ENCODE measurements at regions not wholly inside any gene's neighbourhood (a gene's known extent, or its start where the extent isn't known, plus 50 kb on each side); places are given as distances from the start of the nearest gene placed in this dataset.
"Not testable (repeated sequence)": the region's sequence is repeated elsewhere in the genome, so short reads cannot be mapped to it uniquely, and the experiment has no call there.

DNA sequence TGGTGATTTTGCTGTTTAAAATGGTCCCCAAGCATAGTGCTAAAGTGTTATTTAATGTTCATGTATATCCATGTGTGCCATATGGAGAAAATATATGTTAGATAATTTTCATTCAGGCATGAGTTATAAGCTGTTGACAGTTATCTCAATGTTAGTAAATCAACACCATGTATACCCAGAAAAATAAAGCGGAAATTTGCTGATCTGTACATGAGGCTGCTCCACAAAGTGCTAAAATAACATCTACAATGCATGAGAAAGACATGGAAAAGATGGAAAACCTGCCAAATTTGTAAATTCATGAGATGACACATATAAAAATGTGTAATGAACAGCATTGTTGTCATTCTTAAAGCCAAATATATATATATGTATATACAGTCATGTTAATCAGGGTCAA lies 1199.2 kb downstream of the FSCB start (continued):
- TF ChIP-seq ZNF391 (tag by site-specific recombination; IDR thresholded peaks at IDR 0.05; ENCODE audit: borderline replicate concordance, low read depth) = no peak
- no peak for TF ChIP-seq ZNF548 (tag by site-specific recombination; IDR thresholded peaks at IDR 0.05)
- TF ChIP-seq, protein P1, sequence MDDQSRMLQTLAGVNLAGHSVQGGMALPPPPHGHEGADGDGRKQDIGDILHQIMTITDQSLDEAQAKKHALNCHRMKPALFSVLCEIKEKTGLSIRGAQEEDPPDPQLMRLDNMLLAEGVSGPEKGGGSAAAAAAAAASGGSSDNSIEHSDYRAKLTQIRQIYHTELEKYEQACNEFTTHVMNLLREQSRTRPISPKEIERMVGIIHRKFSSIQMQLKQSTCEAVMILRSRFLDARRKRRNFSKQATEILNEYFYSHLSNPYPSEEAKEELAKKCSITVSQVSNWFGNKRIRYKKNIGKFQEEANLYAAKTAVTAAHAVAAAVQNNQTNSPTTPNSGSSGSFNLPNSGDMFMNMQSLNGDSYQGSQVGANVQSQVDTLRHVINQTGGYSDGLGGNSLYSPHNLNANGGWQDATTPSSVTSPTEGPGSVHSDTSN (CRISPR knock-in tag; IDR thresholded peaks at IDR 0.05) = no peak
- TF ChIP-seq, protein P2, sequence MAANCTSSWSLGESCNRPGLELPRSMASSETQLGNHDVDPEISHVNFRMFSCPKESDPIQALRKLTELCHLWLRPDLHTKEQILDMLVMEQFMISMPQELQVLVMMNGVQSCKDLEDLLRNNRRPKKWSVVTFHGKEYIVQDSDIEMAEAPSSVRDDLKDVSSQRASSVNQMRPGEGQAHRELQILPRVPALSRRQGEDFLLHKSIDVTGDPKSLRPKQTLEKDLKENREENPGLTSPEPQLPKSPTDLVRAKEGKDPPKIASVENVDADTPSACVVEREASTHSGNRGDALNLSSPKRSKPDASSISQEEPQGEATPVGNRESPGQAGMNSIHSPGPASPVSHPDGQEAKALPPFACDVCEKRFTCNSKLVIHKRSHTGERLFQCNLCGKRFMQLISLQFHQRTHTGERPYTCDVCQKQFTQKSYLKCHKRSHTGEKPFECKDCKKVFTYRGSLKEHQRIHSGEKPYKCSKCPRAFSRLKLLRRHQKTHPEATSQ (tag by site-specific recombination; IDR thresholded peaks at IDR 0.05) = no peak
- TF ChIP-seq, protein P3, sequence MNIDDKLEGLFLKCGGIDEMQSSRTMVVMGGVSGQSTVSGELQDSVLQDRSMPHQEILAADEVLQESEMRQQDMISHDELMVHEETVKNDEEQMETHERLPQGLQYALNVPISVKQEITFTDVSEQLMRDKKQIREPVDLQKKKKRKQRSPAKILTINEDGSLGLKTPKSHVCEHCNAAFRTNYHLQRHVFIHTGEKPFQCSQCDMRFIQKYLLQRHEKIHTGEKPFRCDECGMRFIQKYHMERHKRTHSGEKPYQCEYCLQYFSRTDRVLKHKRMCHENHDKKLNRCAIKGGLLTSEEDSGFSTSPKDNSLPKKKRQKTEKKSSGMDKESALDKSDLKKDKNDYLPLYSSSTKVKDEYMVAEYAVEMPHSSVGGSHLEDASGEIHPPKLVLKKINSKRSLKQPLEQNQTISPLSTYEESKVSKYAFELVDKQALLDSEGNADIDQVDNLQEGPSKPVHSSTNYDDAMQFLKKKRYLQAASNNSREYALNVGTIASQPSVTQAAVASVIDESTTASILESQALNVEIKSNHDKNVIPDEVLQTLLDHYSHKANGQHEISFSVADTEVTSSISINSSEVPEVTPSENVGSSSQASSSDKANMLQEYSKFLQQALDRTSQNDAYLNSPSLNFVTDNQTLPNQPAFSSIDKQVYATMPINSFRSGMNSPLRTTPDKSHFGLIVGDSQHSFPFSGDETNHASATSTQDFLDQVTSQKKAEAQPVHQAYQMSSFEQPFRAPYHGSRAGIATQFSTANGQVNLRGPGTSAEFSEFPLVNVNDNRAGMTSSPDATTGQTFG (tag by site-specific recombination; IDR thresholded peaks at IDR 0.05; ENCODE audit: borderline replicate concordance) = no peak
- no peak for TF ChIP-seq ZNF555 (tag by site-specific recombination; conservative IDR thresholded peaks at IDR 0.05)

DNA sequence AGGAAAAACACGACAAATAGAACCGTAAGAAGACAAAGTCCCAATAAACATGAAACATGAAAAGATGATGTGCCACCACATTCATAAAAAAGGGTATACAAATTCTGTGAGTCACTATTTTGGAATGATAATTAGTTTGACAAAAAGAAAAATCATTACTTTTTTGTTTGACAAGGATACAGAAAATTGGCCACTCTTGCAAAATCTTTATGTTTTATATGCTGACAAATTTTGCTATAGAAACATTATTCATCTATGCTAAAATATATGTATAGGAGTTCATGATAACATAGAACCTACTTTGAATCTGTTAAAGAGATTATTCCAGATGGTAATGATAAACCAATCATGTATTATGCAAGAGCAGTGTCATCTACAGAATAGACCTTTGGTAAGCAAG lies 1201.0 kb downstream of the FSCB start:
- CTCF ChIA-PET = no interaction called here
- H3K36me3 ChIP-seq (ENCODE audit: control insufficient read depth in 2 of 2, insufficient read depth in 1 of 2, low read length in 2 of 2) = no peaks in the 10 kb centered on the region
- TF ChIP-seq ZNF423 (tag by site-specific recombination; IDR thresholded peaks at IDR 0.05) (no peak), ZNF830 (tag by site-specific recombination; IDR thresholded peaks at IDR 0.05; ENCODE audit: low read depth) (no peak), ZNF837 (tag by site-specific recombination; IDR thresholded peaks at IDR 0.05) (no peak), ZNF10 (tag by site-specific recombination; IDR thresholded peaks at IDR 0.05) (no peak)

DNA sequence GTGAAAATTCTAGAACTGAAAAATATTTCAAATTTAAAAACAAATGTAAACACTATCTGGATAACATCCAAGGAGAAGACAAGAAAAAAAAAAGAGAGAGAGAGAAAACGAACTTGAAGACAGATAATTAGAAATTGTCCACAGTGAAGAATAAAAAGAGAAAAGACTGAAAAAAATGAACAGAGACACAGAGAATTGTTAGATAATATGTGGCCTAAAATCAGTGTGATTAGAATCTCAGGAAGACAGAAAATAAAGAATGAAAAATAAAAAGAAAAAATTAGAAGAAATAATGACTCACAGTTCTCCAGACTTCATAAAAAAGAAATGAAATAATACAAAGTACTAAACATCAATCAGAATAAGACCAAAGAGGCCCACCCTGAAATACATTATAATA lies 1209.3 kb downstream of the FSCB start:
- POLR2A ChIA-PET = no interaction called here

More for the DNA sequence above, 1201.0 kb downstream of the FSCB start:
- POLR2A ChIA-PET = no interaction called here
- Histone ChIP-seq H3K27ac (ENCODE audit: extremely low read depth, low read depth, low read length) (no peak overlapping the region), H3K4me3 (ENCODE audit: low read depth, low read length) (no peak overlapping the region), H3K9me3 (ENCODE audit: control insufficient read depth, insufficient read depth, low read depth, low read length) (no peaks in the 10 kb centered on the region), H3K4me1 (ENCODE audit: control insufficient read depth, insufficient read depth, low read length) (no peaks in the 10 kb centered on the region)

DNA sequence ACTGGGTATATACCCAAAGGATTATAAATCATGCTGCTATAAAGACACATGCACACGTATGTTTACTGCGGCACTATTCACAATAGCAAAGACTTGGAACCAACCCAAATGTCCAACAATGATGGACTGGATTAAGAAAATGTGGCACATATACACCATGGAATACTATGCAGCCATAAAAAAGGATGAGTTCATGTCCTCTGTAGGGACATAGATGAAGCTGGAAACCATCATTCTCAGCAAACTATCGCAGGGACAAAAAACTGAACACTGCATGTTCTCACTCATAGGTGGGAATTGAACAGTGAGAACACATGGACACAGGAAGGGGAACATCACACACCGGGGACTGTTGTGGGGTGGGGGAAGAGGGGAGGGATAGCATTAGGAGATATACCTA lies 1211.0 kb downstream of the FSCB start:
- H3K4me3 ChIP-seq (ENCODE audit: low read depth, low read length); H3K27ac ChIP-seq (ENCODE audit: extremely low read depth, low read depth, low read length); H3K9me3 ChIP-seq (ENCODE audit: control insufficient read depth, insufficient read depth, low read depth, low read length); H3K36me3 ChIP-seq (ENCODE audit: control insufficient read depth in 2 of 2, insufficient read depth in 1 of 2, low read length in 2 of 2); H3K4me1 ChIP-seq (ENCODE audit: control insufficient read depth, insufficient read depth, low read length); POLR2A ChIA-PET; CTCF ChIA-PET: not testable (repeated sequence)

More for the DNA sequence above, 1209.3 kb downstream of the FSCB start:
- CTCF ChIA-PET = no interaction called here
- Histone ChIP-seq H3K9me3 (ENCODE audit: control insufficient read depth, insufficient read depth, low read depth, low read length) (no peaks in the 10 kb centered on the region), H3K36me3 (ENCODE audit: control insufficient read depth in 2 of 2, insufficient read depth in 1 of 2, low read length in 2 of 2) (no peaks in the 10 kb centered on the region), H3K4me1 (ENCODE audit: control insufficient read depth, insufficient read depth, low read length) (no peaks in the 10 kb centered on the region), H3K27ac (ENCODE audit: extremely low read depth, low read depth, low read length) (no peak overlapping the region), H3K4me3 (ENCODE audit: low read depth, low read length) (no peak overlapping the region)
- TF ChIP-seq YY1 (tag by site-specific recombination; IDR thresholded peaks at IDR 0.05) = no peak
- TF ChIP-seq ZFP3 (tag by site-specific recombination; IDR thresholded peaks at IDR 0.05; ENCODE audit: low read depth) = no peak
- TF ChIP-seq ZSCAN16 (tag by site-specific recombination; IDR thresholded peaks at IDR 0.05) = no peak
- no peak for TF ChIP-seq ZBTB48 (tag by site-specific recombination; IDR thresholded peaks at IDR 0.05)
- TF ChIP-seq, protein P4, sequence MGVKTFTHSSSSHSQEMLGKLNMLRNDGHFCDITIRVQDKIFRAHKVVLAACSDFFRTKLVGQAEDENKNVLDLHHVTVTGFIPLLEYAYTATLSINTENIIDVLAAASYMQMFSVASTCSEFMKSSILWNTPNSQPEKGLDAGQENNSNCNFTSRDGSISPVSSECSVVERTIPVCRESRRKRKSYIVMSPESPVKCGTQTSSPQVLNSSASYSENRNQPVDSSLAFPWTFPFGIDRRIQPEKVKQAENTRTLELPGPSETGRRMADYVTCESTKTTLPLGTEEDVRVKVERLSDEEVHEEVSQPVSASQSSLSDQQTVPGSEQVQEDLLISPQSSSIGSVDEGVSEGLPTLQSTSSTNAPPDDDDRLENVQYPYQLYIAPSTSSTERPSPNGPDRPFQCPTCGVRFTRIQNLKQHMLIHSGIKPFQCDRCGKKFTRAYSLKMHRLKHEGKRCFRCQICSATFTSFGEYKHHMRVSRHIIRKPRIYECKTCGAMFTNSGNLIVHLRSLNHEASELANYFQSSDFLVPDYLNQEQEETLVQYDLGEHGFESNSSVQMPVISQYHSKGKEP (tag by site-specific recombination; IDR thresholded peaks at IDR 0.05) = no peak

Data from HEK293 (cell line).